ENCODE measurements at regions not wholly inside any gene's neighbourhood (a gene's known extent, or its start where the extent isn't known, plus 50 kb on each side); places are given as distances from the start of the nearest gene placed in this dataset.

GRCh38 chr7:68676813-68677535 is 921.3 kb upstream of the AUTS2 start:
- no peak for DNase-seq
- TF ChIP-seq, protein P1, sequence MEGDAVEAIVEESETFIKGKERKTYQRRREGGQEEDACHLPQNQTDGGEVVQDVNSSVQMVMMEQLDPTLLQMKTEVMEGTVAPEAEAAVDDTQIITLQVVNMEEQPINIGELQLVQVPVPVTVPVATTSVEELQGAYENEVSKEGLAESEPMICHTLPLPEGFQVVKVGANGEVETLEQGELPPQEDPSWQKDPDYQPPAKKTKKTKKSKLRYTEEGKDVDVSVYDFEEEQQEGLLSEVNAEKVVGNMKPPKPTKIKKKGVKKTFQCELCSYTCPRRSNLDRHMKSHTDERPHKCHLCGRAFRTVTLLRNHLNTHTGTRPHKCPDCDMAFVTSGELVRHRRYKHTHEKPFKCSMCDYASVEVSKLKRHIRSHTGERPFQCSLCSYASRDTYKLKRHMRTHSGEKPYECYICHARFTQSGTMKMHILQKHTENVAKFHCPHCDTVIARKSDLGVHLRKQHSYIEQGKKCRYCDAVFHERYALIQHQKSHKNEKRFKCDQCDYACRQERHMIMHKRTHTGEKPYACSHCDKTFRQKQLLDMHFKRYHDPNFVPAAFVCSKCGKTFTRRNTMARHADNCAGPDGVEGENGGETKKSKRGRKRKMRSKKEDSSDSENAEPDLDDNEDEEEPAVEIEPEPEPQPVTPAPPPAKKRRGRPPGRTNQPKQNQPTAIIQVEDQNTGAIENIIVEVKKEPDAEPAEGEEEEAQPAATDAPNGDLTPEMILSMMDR (IDR thresholded peaks at IDR 0.05), result no peak
- Histone ChIP-seq H3K4me3 (no peak overlapping the region), H3K27me3 (no peaks in the 10 kb centered on the region), H3K9me3 (peaks cover 0 to 5% (median 0%) of the 10 kb centered on the region in 3 donors), H3K36me3 (no peaks in the 10 kb centered on the region), H3K4me1 (no peaks in the 10 kb centered on the region), H3K27ac (no peak overlapping the region)
- intact Hi-C loops (cut with DNase I; ENCODE audit: low total_unique reads), result no loop called here

GRCh38 chr7:68678196-68678595 is 920.1 kb upstream of the AUTS2 start:
- intact Hi-C loops (cut with DNase I; ENCODE audit: low total_unique reads), result no loop called here
- no peak overlapping the region for H3K4me3 ChIP-seq
- no peak for DNase-seq
- H3K4me1 ChIP-seq, result no peaks in the 10 kb centered on the region
- no peak overlapping the region for H3K27ac ChIP-seq
- H3K27me3 ChIP-seq, result peaks cover 0 to 4% of the 10 kb centered on the region in 2 donors
- H3K36me3 ChIP-seq, result no peaks in the 10 kb centered on the region
- H3K9me3 ChIP-seq, result peaks cover 0 to 5% (median 0%) of the 10 kb centered on the region in 3 donors
- TF ChIP-seq, protein P1 (IDR thresholded peaks at IDR 0.05), result no peak

- no peak for DNase-seq
- intact Hi-C loops (cut with DNase I; ENCODE audit: low total_unique reads), result no loop called here
- no peak overlapping the region for H3K4me3 ChIP-seq
- TF ChIP-seq, protein P1 (IDR thresholded peaks at IDR 0.05), result no peak
- peaks cover 0 to 4% of the 10 kb centered on the region in 2 donors for H3K27me3 ChIP-seq
- H3K27ac ChIP-seq, result no peak overlapping the region
- H3K9me3 ChIP-seq, result no peaks in the 10 kb centered on the region
- no peaks in the 10 kb centered on the region for H3K36me3 ChIP-seq
- H3K4me1 ChIP-seq, result no peaks in the 10 kb centered on the region
Measured at GRCh38 chr7:68679459-68680234, 918.6 kb upstream of the AUTS2 start.

DNA sequence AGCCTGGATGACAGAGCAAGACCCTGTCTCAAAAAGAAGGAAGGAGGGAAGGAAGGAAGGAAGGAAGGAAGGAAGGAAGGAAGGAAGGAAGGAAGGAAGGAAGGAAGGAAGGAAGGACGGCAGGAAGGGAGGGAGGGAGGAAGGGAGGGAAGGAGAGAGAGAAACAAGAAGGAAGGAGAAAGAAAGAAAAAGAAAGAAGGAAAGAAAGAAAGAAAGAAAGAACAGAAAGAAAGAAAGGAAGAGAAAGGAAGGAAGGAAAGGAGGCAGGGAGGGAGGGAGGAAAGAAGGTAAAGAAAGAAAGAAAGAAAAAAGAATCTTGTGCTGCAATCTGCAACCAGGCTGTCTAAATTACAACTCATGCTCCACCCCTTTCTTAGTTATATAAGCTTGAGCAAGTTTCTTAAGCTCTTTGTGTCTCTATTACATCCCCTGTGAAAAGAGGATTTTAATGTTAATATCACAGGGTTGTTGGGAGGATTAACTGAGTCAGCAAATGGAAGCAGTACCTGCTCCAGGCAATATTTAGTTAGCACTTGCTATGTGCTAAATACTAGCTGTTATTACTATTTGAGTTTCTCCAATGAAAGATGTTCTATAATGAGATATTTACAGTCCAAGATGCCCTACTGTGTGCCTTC is 917.9 kb upstream of the AUTS2 start:
- H3K9me3 ChIP-seq, result no peaks in the 10 kb centered on the region
- no peak overlapping the region for H3K27ac ChIP-seq
- no peaks in the 10 kb centered on the region for H3K4me1 ChIP-seq
- H3K4me3 ChIP-seq, result no peak overlapping the region
- TF ChIP-seq, protein P1 (IDR thresholded peaks at IDR 0.05), result no peak
- H3K27me3 ChIP-seq, result peaks cover 0 to 4% of the 10 kb centered on the region in 2 donors
- intact Hi-C loops (cut with DNase I; ENCODE audit: low total_unique reads), result no loop called here
- no peak for DNase-seq
- H3K36me3 ChIP-seq, result no peaks in the 10 kb centered on the region

GRCh38 chr7:68682910-68683309 is 915.4 kb upstream of the AUTS2 start:
- no peaks in the 10 kb centered on the region for H3K9me3 ChIP-seq
- no peak overlapping the region for H3K4me3 ChIP-seq
- no peak for DNase-seq
- TF ChIP-seq, protein P1 (IDR thresholded peaks at IDR 0.05), result no peak
- no peak overlapping the region for H3K27ac ChIP-seq
- no peaks in the 10 kb centered on the region for H3K36me3 ChIP-seq
- no peaks in the 10 kb centered on the region for H3K4me1 ChIP-seq
- intact Hi-C loops (cut with DNase I; ENCODE audit: low total_unique reads), result no loop called here
- H3K27me3 ChIP-seq, result peaks cover 0 to 4% of the 10 kb centered on the region in 2 donors
